Activated naive CD8-positive, alpha-beta T cell treated with anti-CD3 and anti-CD28 coated beads, Interleukin-2, amount 50 U/mL, for 24 hours (primary cell): ENCODE measurements at regions not wholly inside any gene's neighbourhood (a gene's known extent, or its start where the extent isn't known, plus 50 kb on each side); places are given as distances from the start of the nearest gene placed in this dataset.
"Not testable (repeated sequence)": the region's sequence is repeated elsewhere in the genome, so short reads cannot be mapped to it uniquely, and the experiment has no call there.

Experiments
- ATAC-seq: fragments of 150-1000 bp; cut with Tn5 transposase; one replicate; pipeline ENCODE4 v1.10.0; 2021
- DNase-seq: peaks from one replicate; pipeline ENCODE4 v3.0.0; 2021
- H3K27ac Mint-ChIP-seq: one replicate; pipeline ENCODE4 v1.8.0; 2021; ENCODE audit warnings: mild to moderate bottlenecking, mixed read lengths
- H3K27me3 Mint-ChIP-seq: one replicate; pipeline ENCODE4 v1.8.0; 2021; ENCODE audit warnings: mixed read lengths
- H3K36me3 Mint-ChIP-seq: one replicate; pipeline ENCODE4 v1.8.0; 2021; ENCODE audit warnings: low read depth, mixed read lengths
- H3K4me1 Mint-ChIP-seq: one replicate; pipeline ENCODE4 v1.8.0; 2021; ENCODE audit warnings: mixed read lengths
- H3K4me3 Mint-ChIP-seq: one replicate; pipeline ENCODE4 v1.8.0; 2021; ENCODE audit warnings: mild to moderate bottlenecking, moderate library complexity, mixed read lengths
- H3K9me3 Mint-ChIP-seq: one replicate; pipeline ENCODE4 v1.8.0; 2021; ENCODE audit warnings: mixed read lengths

- no peaks in the 10 kb centered on the region for H3K9me3 Mint-ChIP-seq
- no peaks in the 10 kb centered on the region for H3K27me3 Mint-ChIP-seq
- no peak for DNase-seq
- no peak overlapping the region for H3K27ac Mint-ChIP-seq
- no peaks in the 10 kb centered on the region for H3K36me3 Mint-ChIP-seq
- no peak overlapping the region for H3K4me3 Mint-ChIP-seq
- H3K4me1 Mint-ChIP-seq: no peaks in the 10 kb centered on the region
- no peak for ATAC-seq
Observed at GRCh38 chrX:117483950-117484349, 632.7 kb downstream of the KLHL13 start.

- no peak overlapping the region for H3K4me3 Mint-ChIP-seq
Observed at GRCh38 chrX:117458243-117458968, 658.2 kb downstream of the KLHL13 start.

GRCh38 chrX:117455787-117456186 lies 660.8 kb downstream of the KLHL13 start:
- no peaks in the 10 kb centered on the region for H3K36me3 Mint-ChIP-seq
- no peaks in the 10 kb centered on the region for H3K9me3 Mint-ChIP-seq

More at GRCh38 chrX:117458243-117458968, 658.2 kb downstream of the KLHL13 start:
- H3K9me3 Mint-ChIP-seq: no peaks in the 10 kb centered on the region
- H3K4me1 Mint-ChIP-seq: no peaks in the 10 kb centered on the region
- H3K27ac Mint-ChIP-seq: no peak overlapping the region
- no peaks in the 10 kb centered on the region for H3K36me3 Mint-ChIP-seq
- no peak for ATAC-seq
- DNase-seq: no peak
- no peaks in the 10 kb centered on the region for H3K27me3 Mint-ChIP-seq

GRCh38 chrX:117429501-117429900 lies 687.1 kb downstream of the KLHL13 start:
- Mint-ChIP-seq H3K36me3 (no peaks in the 10 kb centered on the region), H3K27me3 (no peaks in the 10 kb centered on the region), H3K4me1 (no peaks in the 10 kb centered on the region), H3K4me3 (no peak overlapping the region), H3K27ac (no peak overlapping the region), H3K9me3 (no peaks in the 10 kb centered on the region)
- no peak for DNase-seq
- no peak for ATAC-seq

More at GRCh38 chrX:117455787-117456186, 660.8 kb downstream of the KLHL13 start:
- H3K27ac Mint-ChIP-seq: no peak overlapping the region
- no peaks in the 10 kb centered on the region for H3K4me1 Mint-ChIP-seq
- no peaks in the 10 kb centered on the region for H3K27me3 Mint-ChIP-seq
- no peak for DNase-seq
- no peak overlapping the region for H3K4me3 Mint-ChIP-seq
- no peak for ATAC-seq

GRCh38 chrX:117407449-117408150 lies 709.0 kb downstream of the KLHL13 start:
- Mint-ChIP-seq H3K27me3 (no peaks in the 10 kb centered on the region), H3K36me3 (no peaks in the 10 kb centered on the region), H3K4me1 (no peaks in the 10 kb centered on the region), H3K4me3 (no peak overlapping the region), H3K27ac (no peak overlapping the region), H3K9me3 (no peaks in the 10 kb centered on the region)
- no peak for DNase-seq
- ATAC-seq: no peak

GRCh38 chrX:117400839-117401238 lies 715.8 kb downstream of the KLHL13 start:
- Mint-ChIP-seq H3K9me3 (no peaks in the 10 kb centered on the region), H3K4me3 (no peak overlapping the region), H3K36me3 (no peaks in the 10 kb centered on the region), H3K27me3 (no peaks in the 10 kb centered on the region), H3K27ac (no peak overlapping the region), H3K4me1 (no peaks in the 10 kb centered on the region)
- no peak for DNase-seq
- no peak for ATAC-seq

- H3K4me3 Mint-ChIP-seq: no peak overlapping the region
- H3K36me3 Mint-ChIP-seq: no peaks in the 10 kb centered on the region
- H3K27me3 Mint-ChIP-seq: no peaks in the 10 kb centered on the region
- no peaks in the 10 kb centered on the region for H3K4me1 Mint-ChIP-seq
- no peaks in the 10 kb centered on the region for H3K9me3 Mint-ChIP-seq
- ATAC-seq (no peak), DNase-seq (no peak)
- no peak overlapping the region for H3K27ac Mint-ChIP-seq
Observed at GRCh38 chrX:117400005-117400404, 716.6 kb downstream of the KLHL13 start.

GRCh38 chrX:117397844-117398243 lies 718.8 kb downstream of the KLHL13 start:
- ATAC-seq: no peak
- DNase-seq: no peak
- Mint-ChIP-seq H3K4me3 (no peak overlapping the region), H3K9me3 (no peaks in the 10 kb centered on the region), H3K36me3 (no peaks in the 10 kb centered on the region), H3K4me1 (no peaks in the 10 kb centered on the region), H3K27ac (no peak overlapping the region), H3K27me3 (no peaks in the 10 kb centered on the region)

- H3K27ac Mint-ChIP-seq, H3K4me3 Mint-ChIP-seq, H3K27me3 Mint-ChIP-seq, H3K9me3 Mint-ChIP-seq, H3K36me3 Mint-ChIP-seq, DNase-seq, ATAC-seq, H3K4me1 Mint-ChIP-seq: not testable (repeated sequence)
Observed at GRCh38 chrX:117394506-117395070, 722.0 kb downstream of the KLHL13 start.

GRCh38 chrX:117392360-117392759 lies 724.2 kb downstream of the KLHL13 start:
- ATAC-seq, H3K4me1 Mint-ChIP-seq, H3K4me3 Mint-ChIP-seq, H3K9me3 Mint-ChIP-seq, H3K27me3 Mint-ChIP-seq, DNase-seq, H3K27ac Mint-ChIP-seq, H3K36me3 Mint-ChIP-seq: not testable (repeated sequence)

GRCh38 chrX:117376460-117376859 lies 740.1 kb downstream of the KLHL13 start:
- ATAC-seq (no peak), DNase-seq (no peak)
- Mint-ChIP-seq H3K27ac (no peak overlapping the region), H3K9me3 (no peaks in the 10 kb centered on the region), H3K36me3 (no peaks in the 10 kb centered on the region), H3K4me3 (no peak overlapping the region), H3K4me1 (no peaks in the 10 kb centered on the region), H3K27me3 (no peaks in the 10 kb centered on the region)

- no peaks in the 10 kb centered on the region for H3K4me1 Mint-ChIP-seq
Observed at GRCh38 chrX:117335209-117335608, 781.4 kb downstream of the KLHL13 start.

GRCh38 chrX:117327373-117327772 lies 789.2 kb downstream of the KLHL13 start:
- ATAC-seq (no peak), DNase-seq (no peak)
- no peaks in the 10 kb centered on the region for H3K4me1 Mint-ChIP-seq
- H3K4me3 Mint-ChIP-seq: no peak overlapping the region
- H3K36me3 Mint-ChIP-seq: no peaks in the 10 kb centered on the region
- no peak overlapping the region for H3K27ac Mint-ChIP-seq
- no peaks in the 10 kb centered on the region for H3K9me3 Mint-ChIP-seq
- H3K27me3 Mint-ChIP-seq: no peaks in the 10 kb centered on the region

More at GRCh38 chrX:117335209-117335608, 781.4 kb downstream of the KLHL13 start:
- no peaks in the 10 kb centered on the region for H3K9me3 Mint-ChIP-seq
- H3K36me3 Mint-ChIP-seq: no peaks in the 10 kb centered on the region
- no peaks in the 10 kb centered on the region for H3K27me3 Mint-ChIP-seq
- H3K27ac Mint-ChIP-seq: no peak overlapping the region
- no peak overlapping the region for H3K4me3 Mint-ChIP-seq
- no peak for ATAC-seq
- DNase-seq: no peak

- H3K4me1 Mint-ChIP-seq: no peaks in the 10 kb centered on the region
- ATAC-seq: no peak
- H3K9me3 Mint-ChIP-seq: no peaks in the 10 kb centered on the region
- H3K27me3 Mint-ChIP-seq: no peaks in the 10 kb centered on the region
- H3K27ac Mint-ChIP-seq: no peak overlapping the region
- no peaks in the 10 kb centered on the region for H3K36me3 Mint-ChIP-seq
- DNase-seq: no peak
- H3K4me3 Mint-ChIP-seq: no peak overlapping the region
Observed at GRCh38 chrX:117325706-117326105, 790.9 kb downstream of the KLHL13 start.

- Mint-ChIP-seq H3K27me3 (no peaks in the 10 kb centered on the region), H3K4me3 (no peak overlapping the region), H3K27ac (no peak overlapping the region), H3K9me3 (no peaks in the 10 kb centered on the region), H3K4me1 (no peaks in the 10 kb centered on the region), H3K36me3 (no peaks in the 10 kb centered on the region)
- ATAC-seq (no peak), DNase-seq (no peak)
Observed at GRCh38 chrX:117305168-117305766, 811.3 kb downstream of the KLHL13 start.
